Natural killer cell (primary cell): ENCODE measurements at regions not wholly inside any gene's neighbourhood (a gene's known extent, or its start where the extent isn't known, plus 50 kb on each side); places are given as distances from the start of the nearest gene placed in this dataset.

Experiments used
- ATAC-seq, 3 donors: fragments of 150-1000 bp in 2 of 3; fragments of 200-7000 bp in 1 of 3; cut with Tn5 transposase; 1 replicate in 1 of 3; 2 replicates in 2 of 3; pipeline ENCODE4 v1.10.0; 2021; ENCODE audit warnings: mild to moderate bottlenecking in 2 of 3, moderate library complexity in 2 of 3
- DNase-seq, 2 donors: peaks; one replicate each; pipeline versions ENCODE4 v3.0.0 to v3.0.0-alpha.2; 2013 to 2021; ENCODE audit warnings: mixed read lengths in 1 of 2
- H3K27ac ChIP-seq: one replicate; pipeline ENCODE4 v1.5.1; 2013; ENCODE audit warnings: mild to moderate bottlenecking, low read length
- H3K27me3 ChIP-seq: one replicate; pipeline ENCODE4 v1.6.1; 2013; ENCODE audit warnings: low read length; ENCODE audit not compliant: control insufficient read depth, insufficient read depth
- H3K36me3 ChIP-seq: one replicate; pipeline ENCODE4 v1.6.1; 2013; ENCODE audit warnings: low read length; ENCODE audit not compliant: control insufficient read depth, insufficient read depth
- H3K4me1 ChIP-seq: one replicate; pipeline ENCODE4 v1.6.1; 2013; ENCODE audit warnings: low read length; ENCODE audit not compliant: control insufficient read depth, insufficient read depth
- H3K4me3 ChIP-seq: one replicate; pipeline ENCODE4 v1.5.1; 2013; ENCODE audit warnings: low read length
- H3K9me3 ChIP-seq: one replicate; pipeline ENCODE4 v1.6.1; 2013; ENCODE audit warnings: low read length; ENCODE audit not compliant: control insufficient read depth, insufficient read depth
- H3K27ac Mint-ChIP-seq, 2 donors: one replicate each; pipeline ENCODE4 v1.8.0; 2022; ENCODE audit warnings: mild to moderate bottlenecking in 2 of 2, mixed read lengths in 2 of 2, moderate library complexity in 1 of 2
- H3K27me3 Mint-ChIP-seq, 2 donors: one replicate each; pipeline ENCODE4 v1.8.0; 2022; ENCODE audit warnings: low read depth in 2 of 2, mixed read lengths in 2 of 2
- H3K36me3 Mint-ChIP-seq: one replicate; pipeline ENCODE4 v1.8.0; 2022; ENCODE audit warnings: mixed read lengths
- H3K4me1 Mint-ChIP-seq, 2 donors: one replicate each; pipeline ENCODE4 v1.8.0; 2022; ENCODE audit warnings: mixed read lengths in 2 of 2
- H3K4me3 Mint-ChIP-seq: one replicate; pipeline ENCODE4 v1.8.0; 2022; ENCODE audit warnings: mild to moderate bottlenecking, moderate library complexity, mixed read lengths
- H3K9me3 Mint-ChIP-seq, 2 donors: one replicate each; pipeline ENCODE4 v1.8.0; 2022; ENCODE audit warnings: mixed read lengths in 2 of 2
- WGBS: methylation state at CpG from one replicate; pipeline ENCODE4 v1.1.7; 2013; ENCODE audit warnings: missing lambda C conversion rate; ENCODE audit not compliant: insufficient coverage; 5-methylcytosine and 5-hydroxymethylcytosine counted together
- intact Hi-C: fragments of 100-400 bp; cut with micrococcal nuclease; formaldehyde crosslinking; loops from one replicate; pipeline ENCODE4 v1.14.2; 2022
- TF ChIP-seq, protein P1 (sequence below): fragments of 200-600 bp; IDR thresholded peaks from one replicate; pipeline ENCODE4 v1.8.0; 2022; ENCODE audit warnings: antibody characterized with exemption

DNA sequence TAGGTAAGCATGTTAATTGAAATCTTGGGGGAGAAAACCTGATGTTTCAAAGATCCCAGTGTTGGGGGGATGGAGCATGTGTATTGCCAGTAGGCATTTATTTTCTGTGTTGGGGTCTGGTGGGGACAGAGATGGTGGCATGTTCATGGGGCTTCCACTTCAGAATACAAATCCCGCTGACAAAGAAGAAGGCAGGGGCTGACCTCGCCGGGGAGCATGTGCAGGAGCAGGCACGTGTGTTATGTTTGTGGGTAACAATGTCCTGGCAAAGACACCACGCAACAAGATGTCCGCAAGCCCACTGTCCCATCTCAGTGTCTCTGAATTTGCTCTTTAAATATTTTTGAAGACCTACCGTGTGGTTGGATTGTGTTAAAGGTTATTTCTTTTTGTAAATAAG lies 164.5 kb downstream of the TEX29 start:
- intact Hi-C loops, result no loop called here
- Mint-ChIP-seq H3K27me3 (peaks cover 0 to 6% of the 10 kb centered on the region in 2 donors), H3K4me3 (no peak overlapping the region), H3K36me3 (no peaks in the 10 kb centered on the region), H3K9me3 (peaks cover 0 to 3% of the 10 kb centered on the region in 2 donors), H3K27ac (no peak overlapping the region), H3K4me1 (no peaks in the 10 kb centered on the region)
- 88% methylated on average over 6 of the region's 7 CpGs for WGBS
- TF ChIP-seq, protein P1, sequence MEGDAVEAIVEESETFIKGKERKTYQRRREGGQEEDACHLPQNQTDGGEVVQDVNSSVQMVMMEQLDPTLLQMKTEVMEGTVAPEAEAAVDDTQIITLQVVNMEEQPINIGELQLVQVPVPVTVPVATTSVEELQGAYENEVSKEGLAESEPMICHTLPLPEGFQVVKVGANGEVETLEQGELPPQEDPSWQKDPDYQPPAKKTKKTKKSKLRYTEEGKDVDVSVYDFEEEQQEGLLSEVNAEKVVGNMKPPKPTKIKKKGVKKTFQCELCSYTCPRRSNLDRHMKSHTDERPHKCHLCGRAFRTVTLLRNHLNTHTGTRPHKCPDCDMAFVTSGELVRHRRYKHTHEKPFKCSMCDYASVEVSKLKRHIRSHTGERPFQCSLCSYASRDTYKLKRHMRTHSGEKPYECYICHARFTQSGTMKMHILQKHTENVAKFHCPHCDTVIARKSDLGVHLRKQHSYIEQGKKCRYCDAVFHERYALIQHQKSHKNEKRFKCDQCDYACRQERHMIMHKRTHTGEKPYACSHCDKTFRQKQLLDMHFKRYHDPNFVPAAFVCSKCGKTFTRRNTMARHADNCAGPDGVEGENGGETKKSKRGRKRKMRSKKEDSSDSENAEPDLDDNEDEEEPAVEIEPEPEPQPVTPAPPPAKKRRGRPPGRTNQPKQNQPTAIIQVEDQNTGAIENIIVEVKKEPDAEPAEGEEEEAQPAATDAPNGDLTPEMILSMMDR, result no peak
- ATAC-seq (no peak), DNase-seq (no peak)
- Histone ChIP-seq H3K36me3 (no peaks in the 10 kb centered on the region), H3K27me3 (no peaks in the 10 kb centered on the region), H3K27ac (no peak overlapping the region), H3K4me3 (no peak overlapping the region), H3K9me3 (peaks cover 5% of the 10 kb centered on the region), H3K4me1 (no peaks in the 10 kb centered on the region)

DNA sequence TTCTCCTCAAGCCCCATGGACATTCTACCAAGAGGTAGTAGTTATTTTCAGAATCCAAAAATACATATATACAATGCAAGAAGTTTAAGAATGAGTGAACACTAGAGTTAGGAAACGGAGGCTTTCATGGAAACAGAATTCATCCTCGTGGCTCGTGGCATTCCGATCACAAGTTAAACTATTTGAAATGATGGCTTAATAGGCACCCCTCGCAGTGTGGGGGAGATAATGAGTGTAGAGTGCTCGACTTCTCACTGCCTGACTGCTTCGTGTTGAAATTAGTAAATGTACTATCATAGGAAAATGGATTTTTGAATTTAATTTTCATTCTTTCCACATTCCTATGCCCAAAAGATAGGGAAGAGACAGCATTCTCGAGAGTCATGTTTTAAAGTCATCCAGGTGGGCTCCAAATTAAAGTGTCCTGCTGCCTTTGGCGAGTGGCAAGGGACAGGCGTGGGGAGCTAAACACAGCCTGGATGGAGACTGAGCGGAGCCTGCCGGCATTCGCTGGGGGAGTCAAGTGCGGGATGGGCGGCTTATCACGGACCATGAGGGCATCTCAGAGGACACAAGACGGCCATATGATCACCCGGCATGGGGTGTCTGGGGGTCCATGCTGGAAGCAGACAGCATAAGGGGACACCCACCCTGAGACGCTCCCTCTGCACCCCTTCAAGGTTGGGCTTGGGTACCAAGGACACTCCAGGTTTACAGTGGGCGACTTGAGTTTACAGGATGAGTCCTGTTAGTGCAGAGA lies 165.2 kb downstream of the TEX29 start:
- H3K9me3 ChIP-seq, result peaks cover 5% of the 10 kb centered on the region
- WGBS, result 86% methylated on average over 20 of the region's 20 CpGs
- no peak for DNase-seq

DNA sequence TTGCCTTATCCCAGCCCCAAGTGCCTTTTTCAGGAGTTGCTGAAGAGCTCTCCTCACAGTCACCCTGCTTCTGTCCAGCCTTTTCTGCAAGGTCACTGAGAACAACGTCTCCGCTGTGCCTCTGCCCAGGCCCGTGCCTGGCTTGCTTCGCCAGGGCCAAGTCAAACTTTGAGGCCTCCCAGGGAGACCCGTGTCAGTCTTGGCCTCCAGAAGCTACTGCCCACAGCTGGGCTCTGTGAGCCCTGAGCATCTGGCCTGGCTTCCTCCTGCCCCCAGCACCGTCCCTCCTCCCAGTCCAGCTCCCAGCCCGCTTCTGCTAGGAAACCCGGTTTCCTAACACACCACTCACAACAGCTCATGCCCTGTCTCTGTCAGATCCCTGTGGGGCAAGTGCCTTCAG lies 165.9 kb downstream of the TEX29 start:
- ATAC-seq (no peak), DNase-seq (no peak)
- Mint-ChIP-seq H3K9me3 (peaks cover 0 to 3% of the 10 kb centered on the region in 2 donors), H3K27me3 (peaks cover 0 to 6% of the 10 kb centered on the region in 2 donors), H3K4me3 (no peak overlapping the region), H3K27ac (no peak overlapping the region), H3K4me1 (no peaks in the 10 kb centered on the region), H3K36me3 (no peaks in the 10 kb centered on the region)
- Histone ChIP-seq H3K4me1 (no peaks in the 10 kb centered on the region), H3K27me3 (no peaks in the 10 kb centered on the region), H3K4me3 (no peak overlapping the region), H3K9me3 (peaks cover 5% of the 10 kb centered on the region), H3K36me3 (no peaks in the 10 kb centered on the region), H3K27ac (no peak overlapping the region)
- TF ChIP-seq, protein P1, result no peak
- intact Hi-C loops, result no loop called here
- 93% methylated on average over 8 of the region's 8 CpGs for WGBS

More for the DNA sequence above, 165.2 kb downstream of the TEX29 start:
- peaks cover 0 to 3% of the 10 kb centered on the region in 2 donors for H3K9me3 Mint-ChIP-seq
- intact Hi-C loops, result no loop called here
- no peak for ATAC-seq
- TF ChIP-seq, protein P1, result no peak
- H3K4me3 Mint-ChIP-seq, result no peak overlapping the region
- H3K4me1 ChIP-seq, result no peaks in the 10 kb centered on the region
- no peaks in the 10 kb centered on the region for H3K36me3 Mint-ChIP-seq
- H3K36me3 ChIP-seq, result no peaks in the 10 kb centered on the region
- peaks cover 0 to 6% of the 10 kb centered on the region in 2 donors for H3K27me3 Mint-ChIP-seq
- H3K27me3 ChIP-seq, result no peaks in the 10 kb centered on the region
- no peaks in the 10 kb centered on the region for H3K4me1 Mint-ChIP-seq
- no peak overlapping the region for H3K4me3 ChIP-seq
- H3K27ac ChIP-seq, result no peak overlapping the region
- H3K27ac Mint-ChIP-seq, result no peak overlapping the region

DNA sequence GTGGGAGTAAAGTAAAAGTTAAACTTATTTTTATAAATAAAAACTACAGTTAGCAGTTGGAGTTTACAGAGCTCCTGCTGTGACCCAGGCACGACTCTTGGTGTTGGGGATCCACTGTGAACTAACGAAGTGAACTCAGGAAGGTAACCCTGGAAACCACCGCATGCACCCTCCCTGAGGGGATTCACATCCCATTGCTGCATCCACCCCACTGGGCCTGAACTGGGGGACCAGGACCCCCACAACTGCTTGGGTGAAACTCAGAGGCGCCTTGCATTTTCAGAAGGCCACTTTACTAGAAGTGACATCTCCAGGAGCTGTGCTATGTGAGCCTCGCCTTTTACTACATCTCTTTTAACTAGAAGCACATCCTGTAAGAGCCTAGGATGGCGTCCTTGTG lies 166.4 kb downstream of the TEX29 start:
- Mint-ChIP-seq H3K27me3 (peaks cover 0 to 6% of the 10 kb centered on the region in 2 donors), H3K4me1 (no peaks in the 10 kb centered on the region)
- intact Hi-C loops, result no loop called here

More for the DNA sequence above, 166.4 kb downstream of the TEX29 start:
- no peaks in the 10 kb centered on the region for H3K36me3 Mint-ChIP-seq
- H3K27ac Mint-ChIP-seq, result no peak overlapping the region
- H3K27me3 ChIP-seq, result no peaks in the 10 kb centered on the region
- H3K4me3 ChIP-seq, result no peak overlapping the region
- H3K4me1 ChIP-seq, result no peaks in the 10 kb centered on the region
- peaks cover 0 to 3% of the 10 kb centered on the region in 2 donors for H3K9me3 Mint-ChIP-seq
- DNase-seq (no peak), ATAC-seq (no peak)
- TF ChIP-seq, protein P1, result no peak
- H3K9me3 ChIP-seq, result peaks cover 5% of the 10 kb centered on the region
- H3K36me3 ChIP-seq, result no peaks in the 10 kb centered on the region
- 89% methylated on average over 6 of the region's 6 CpGs for WGBS
- no peak overlapping the region for H3K27ac ChIP-seq
- H3K4me3 Mint-ChIP-seq, result no peak overlapping the region
